ENCODE measurements at regions not wholly inside any gene's neighbourhood (a gene's known extent, or its start where the extent isn't known, plus 50 kb on each side); places are given as distances from the start of the nearest gene placed in this dataset.

DNA sequence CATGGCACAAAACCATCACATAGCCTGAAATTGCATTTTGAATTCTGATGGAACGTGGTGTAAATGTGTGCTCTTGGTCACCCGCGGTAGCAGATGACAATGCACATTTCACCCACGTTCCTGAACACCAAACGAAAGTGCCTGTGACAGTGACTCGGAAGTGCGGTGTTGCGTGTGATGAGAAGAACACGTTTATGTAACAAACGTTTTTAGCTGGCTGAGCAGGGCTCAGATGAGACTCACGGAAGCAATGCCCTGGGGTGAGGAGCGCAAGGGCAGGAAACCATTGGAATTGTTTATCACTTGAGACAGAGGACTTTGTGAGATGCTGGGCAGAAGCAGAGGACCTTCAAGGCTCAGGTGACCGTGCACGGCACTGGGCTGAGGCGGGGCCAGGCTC, 449.2 kb upstream of the CFAP20DC start:
- no peaks in the 10 kb centered on the region for H4K20me1 ChIP-seq (replicated peaks; ENCODE audit: insufficient read depth)
- H2AFZ ChIP-seq: 0 out of 2 replicates have a peak overlapping the region, but pooled peaks have one; percentile 38
- no peaks in the 10 kb centered on the region for H3K27me3 ChIP-seq (ENCODE audit: insufficient read depth)
- Mint-ChIP-seq H3K36me3 (ENCODE audit: low read depth) (no peaks in the 10 kb centered on the region), H3K27me3 (ENCODE audit: insufficient read depth, low read depth, poor library complexity) (no peaks in the 10 kb centered on the region), H3K27ac (no peak overlapping the region; the same call in 1 of the 2 replicates), H3K4me3 (no peak overlapping the region), H3K4me1 (no peaks in the 10 kb centered on the region), H3K9me3 (peaks cover 9% of the 10 kb centered on the region; the same call in 2 of the 3 replicates)
- H3K79me2 ChIP-seq (replicated peaks; ENCODE audit: insufficient read depth): no peaks in the 10 kb centered on the region
- H3K9me2 ChIP-seq (ENCODE audit: insufficient read depth): no peaks in the 10 kb centered on the region
- ATAC-seq (no peak), DNase-seq (ENCODE audit: low spot score) (no peak)
- H3K36me3 ChIP-seq (ENCODE audit: insufficient read depth): no peaks in the 10 kb centered on the region
- H3K4me2 ChIP-seq: no peak overlapping the region
- H3K4me1 ChIP-seq (ENCODE audit: insufficient read depth): no peaks in the 10 kb centered on the region
- H3F3A ChIP-seq (replicated peaks; ENCODE audit: low read depth): no peaks in the 10 kb centered on the region
- H3K4me3 ChIP-seq: no peak overlapping the region
- TF ChIP-seq CREB1 (CRISPR knock-in tag; IDR thresholded peaks at IDR 0.05; ENCODE audit: low read depth) (no peak), ZNF114 (CRISPR knock-in tag; IDR thresholded peaks at IDR 0.05) (no peak), CTCF (conservative IDR thresholded peaks at IDR 0.05; ENCODE audit: low read depth in 2 of 2) (no peak), REST (IDR thresholded peaks at IDR 0.05; ENCODE audit: unreplicated experiment) (no peak), ETS1 (IDR thresholded peaks at IDR 0.05) (no peak), ZNF331 (CRISPR knock-in tag; IDR thresholded peaks at IDR 0.05; ENCODE audit: low read depth) (no peak), JUNB (IDR thresholded peaks at IDR 0.05; ENCODE audit: unreplicated experiment) (no peak), NANOG (IDR thresholded peaks at IDR 0.05; ENCODE audit: borderline replicate concordance) (no peak), EZH2 (IDR thresholded peaks at IDR 0.05; ENCODE audit: low read depth, unreplicated experiment) (no peak), POLR2AphosphoS5 (IDR thresholded peaks at IDR 0.05; ENCODE audit: low read depth) (no peak), STAT1 (IDR thresholded peaks at IDR 0.05; ENCODE audit: unreplicated experiment) (no peak), EZH2phosphoT487 (IDR thresholded peaks at IDR 0.05; ENCODE audit: unreplicated experiment) (no peak)
- TF ChIP-seq, protein P1, sequence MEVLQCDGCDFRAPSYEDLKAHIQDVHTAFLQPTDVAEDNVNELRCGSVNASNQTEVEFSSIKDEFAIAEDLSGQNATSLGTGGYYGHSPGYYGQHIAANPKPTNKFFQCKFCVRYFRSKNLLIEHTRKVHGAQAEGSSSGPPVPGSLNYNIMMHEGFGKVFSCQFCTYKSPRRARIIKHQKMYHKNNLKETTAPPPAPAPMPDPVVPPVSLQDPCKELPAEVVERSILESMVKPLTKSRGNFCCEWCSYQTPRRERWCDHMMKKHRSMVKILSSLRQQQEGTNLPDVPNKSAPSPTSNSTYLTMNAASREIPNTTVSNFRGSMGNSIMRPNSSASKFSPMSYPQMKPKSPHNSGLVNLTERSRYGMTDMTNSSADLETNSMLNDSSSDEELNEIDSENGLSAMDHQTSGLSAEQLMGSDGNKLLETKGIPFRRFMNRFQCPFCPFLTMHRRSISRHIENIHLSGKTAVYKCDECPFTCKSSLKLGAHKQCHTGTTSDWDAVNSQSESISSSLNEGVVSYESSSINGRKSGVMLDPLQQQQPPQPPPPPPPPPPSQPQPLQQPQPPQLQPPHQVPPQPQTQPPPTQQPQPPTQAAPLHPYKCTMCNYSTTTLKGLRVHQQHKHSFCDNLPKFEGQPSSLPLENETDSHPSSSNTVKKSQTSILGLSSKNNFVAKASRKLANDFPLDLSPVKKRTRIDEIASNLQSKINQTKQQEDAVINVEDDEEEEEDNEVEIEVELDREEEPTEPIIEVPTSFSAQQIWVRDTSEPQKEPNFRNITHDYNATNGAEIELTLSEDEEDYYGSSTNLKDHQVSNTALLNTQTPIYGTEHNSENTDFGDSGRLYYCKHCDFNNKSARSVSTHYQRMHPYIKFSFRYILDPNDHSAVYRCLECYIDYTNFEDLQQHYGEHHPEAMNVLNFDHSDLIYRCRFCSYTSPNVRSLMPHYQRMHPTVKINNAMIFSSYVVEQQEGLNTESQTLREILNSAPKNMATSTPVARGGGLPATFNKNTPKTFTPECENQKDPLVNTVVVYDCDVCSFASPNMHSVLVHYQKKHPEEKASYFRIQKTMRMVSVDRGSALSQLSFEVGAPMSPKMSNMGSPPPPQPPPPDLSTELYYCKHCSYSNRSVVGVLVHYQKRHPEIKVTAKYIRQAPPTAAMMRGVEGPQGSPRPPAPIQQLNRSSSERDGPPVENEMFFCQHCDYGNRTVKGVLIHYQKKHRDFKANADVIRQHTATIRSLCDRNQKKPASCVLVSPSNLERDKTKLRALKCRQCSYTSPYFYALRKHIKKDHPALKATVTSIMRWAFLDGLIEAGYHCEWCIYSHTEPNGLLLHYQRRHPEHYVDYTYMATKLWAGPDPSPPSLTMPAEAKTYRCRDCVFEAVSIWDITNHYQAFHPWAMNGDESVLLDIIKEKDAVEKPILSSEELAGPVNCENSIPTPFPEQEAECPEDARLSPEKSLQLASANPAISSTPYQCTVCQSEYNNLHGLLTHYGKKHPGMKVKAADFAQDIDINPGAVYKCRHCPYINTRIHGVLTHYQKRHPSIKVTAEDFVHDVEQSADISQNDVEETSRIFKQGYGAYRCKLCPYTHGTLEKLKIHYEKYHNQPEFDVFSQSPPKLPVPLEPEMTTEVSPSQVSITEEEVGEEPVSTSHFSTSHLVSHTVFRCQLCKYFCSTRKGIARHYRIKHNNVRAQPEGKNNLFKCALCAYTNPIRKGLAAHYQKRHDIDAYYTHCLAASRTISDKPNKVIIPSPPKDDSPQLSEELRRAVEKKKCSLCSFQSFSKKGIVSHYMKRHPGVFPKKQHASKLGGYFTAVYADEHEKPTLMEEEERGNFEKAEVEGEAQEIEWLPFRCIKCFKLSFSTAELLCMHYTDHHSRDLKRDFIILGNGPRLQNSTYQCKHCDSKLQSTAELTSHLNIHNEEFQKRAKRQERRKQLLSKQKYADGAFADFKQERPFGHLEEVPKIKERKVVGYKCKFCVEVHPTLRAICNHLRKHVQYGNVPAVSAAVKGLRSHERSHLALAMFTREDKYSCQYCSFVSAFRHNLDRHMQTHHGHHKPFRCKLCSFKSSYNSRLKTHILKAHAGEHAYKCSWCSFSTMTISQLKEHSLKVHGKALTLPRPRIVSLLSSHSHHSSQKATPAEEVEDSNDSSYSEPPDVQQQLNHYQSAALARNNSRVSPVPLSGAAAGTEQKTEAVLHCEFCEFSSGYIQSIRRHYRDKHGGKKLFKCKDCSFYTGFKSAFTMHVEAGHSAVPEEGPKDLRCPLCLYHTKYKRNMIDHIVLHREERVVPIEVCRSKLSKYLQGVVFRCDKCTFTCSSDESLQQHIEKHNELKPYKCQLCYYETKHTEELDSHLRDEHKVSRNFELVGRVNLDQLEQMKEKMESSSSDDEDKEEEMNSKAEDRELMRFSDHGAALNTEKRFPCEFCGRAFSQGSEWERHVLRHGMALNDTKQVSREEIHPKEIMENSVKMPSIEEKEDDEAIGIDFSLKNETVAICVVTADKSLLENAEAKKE (CRISPR knock-in tag; IDR thresholded peaks at IDR 0.05): no peak
- no peak overlapping the region for H3K27ac ChIP-seq (ENCODE audit: low read depth)
